Suprapubic skin (tissue), 4 donors: ENCODE measurements at regions not wholly inside any gene's neighbourhood (a gene's known extent, or its start where the extent isn't known, plus 50 kb on each side); places are given as distances from the start of the nearest gene placed in this dataset.

Experiments
- DNase-seq, 2 donors: peaks; one replicate each; pipeline ENCODE4 v3.0.0-alpha.2; 2019; ENCODE audit warnings: low spot score in 2 of 2
- H3K27ac ChIP-seq: fragments of 200-600 bp; sonication (generic); one replicate; pipeline ENCODE4 v1.5.1; 2019
- H3K27me3 ChIP-seq: fragments of 200-600 bp; sonication (generic); one replicate; pipeline ENCODE4 v1.5.1; 2019
- H3K36me3 ChIP-seq: fragments of 200-600 bp; sonication (generic); one replicate; pipeline ENCODE4 v1.5.1; 2019
- H3K4me1 ChIP-seq: fragments of 200-600 bp; sonication (generic); one replicate; pipeline ENCODE4 v1.5.1; 2019
- H3K4me3 ChIP-seq: fragments of 200-600 bp; sonication (generic); one replicate; pipeline ENCODE4 v1.5.1; 2019; ENCODE audit warnings: mild to moderate bottlenecking
- H3K9me3 ChIP-seq: fragments of 200-600 bp; sonication (generic); one replicate; pipeline ENCODE4 v1.5.1; 2019
- EP300 ChIP-seq: sonication (generic); formaldehyde crosslinking; IDR thresholded peaks from one replicate; pipeline ENCODE4 v1.6.1; 2017; ENCODE audit warnings: antibody characterized with exemption
- POLR2A ChIP-seq, 2 donors: fragments of 450-650 bp; IDR thresholded peaks; one replicate each; pipeline ENCODE4 v1.6.1; 2017; ENCODE audit warnings: antibody characterized with exemption in 2 of 2, mild to moderate bottlenecking in 2 of 2, moderate library complexity in 2 of 2
- POLR2AphosphoS5 ChIP-seq, 3 donors: sonication (generic); formaldehyde crosslinking; IDR thresholded peaks; one replicate each; pipeline ENCODE4 v1.6.1; 2017; ENCODE audit warnings: antibody characterized with exemption in 3 of 3
- WGBS: methylation state at CpG from one replicate; pipeline ENCODE4 v1.1.5; 2018; 5-methylcytosine and 5-hydroxymethylcytosine counted together
- TF ChIP-seq, protein P1 (sequence below), 2 donors: fragments of 200-600 bp in 1 of 2; fragments of 450-650 bp in 1 of 2; sonication (generic) in 1 of 2; IDR thresholded peaks; one replicate each; pipeline ENCODE4 v1.5.1; 2016 to 2019; ENCODE audit warnings: antibody characterized with exemption in 2 of 2, mild to moderate bottlenecking in 1 of 2, moderate library complexity in 1 of 2

DNA sequence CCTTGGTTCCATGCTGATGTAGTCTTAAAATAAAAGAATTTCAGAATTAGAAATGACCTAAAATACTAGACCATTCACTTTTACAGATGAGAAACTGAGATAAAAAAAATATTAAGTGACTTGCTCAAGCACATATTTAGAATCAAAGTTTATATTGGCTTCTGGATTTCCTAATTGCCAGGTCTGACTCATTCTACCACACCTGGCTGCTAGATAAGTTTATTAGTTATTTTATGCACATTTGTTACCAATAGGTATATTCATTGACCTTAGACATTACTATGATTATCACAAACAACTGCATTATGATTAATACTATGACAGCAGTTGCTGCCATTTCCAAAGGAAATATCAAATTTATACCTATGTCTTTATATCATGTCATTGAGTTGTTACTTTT, 497.5 kb downstream of the RWDD3 start:
- H3K4me3 ChIP-seq: no peak overlapping the region
- TF ChIP-seq POLR2A (IDR thresholded peaks at IDR 0.05): no peak
- no peak for TF ChIP-seq EP300
- TF ChIP-seq, protein P1, sequence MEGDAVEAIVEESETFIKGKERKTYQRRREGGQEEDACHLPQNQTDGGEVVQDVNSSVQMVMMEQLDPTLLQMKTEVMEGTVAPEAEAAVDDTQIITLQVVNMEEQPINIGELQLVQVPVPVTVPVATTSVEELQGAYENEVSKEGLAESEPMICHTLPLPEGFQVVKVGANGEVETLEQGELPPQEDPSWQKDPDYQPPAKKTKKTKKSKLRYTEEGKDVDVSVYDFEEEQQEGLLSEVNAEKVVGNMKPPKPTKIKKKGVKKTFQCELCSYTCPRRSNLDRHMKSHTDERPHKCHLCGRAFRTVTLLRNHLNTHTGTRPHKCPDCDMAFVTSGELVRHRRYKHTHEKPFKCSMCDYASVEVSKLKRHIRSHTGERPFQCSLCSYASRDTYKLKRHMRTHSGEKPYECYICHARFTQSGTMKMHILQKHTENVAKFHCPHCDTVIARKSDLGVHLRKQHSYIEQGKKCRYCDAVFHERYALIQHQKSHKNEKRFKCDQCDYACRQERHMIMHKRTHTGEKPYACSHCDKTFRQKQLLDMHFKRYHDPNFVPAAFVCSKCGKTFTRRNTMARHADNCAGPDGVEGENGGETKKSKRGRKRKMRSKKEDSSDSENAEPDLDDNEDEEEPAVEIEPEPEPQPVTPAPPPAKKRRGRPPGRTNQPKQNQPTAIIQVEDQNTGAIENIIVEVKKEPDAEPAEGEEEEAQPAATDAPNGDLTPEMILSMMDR (IDR thresholded peaks at IDR 0.05): no peak
- TF ChIP-seq POLR2AphosphoS5 (IDR thresholded peaks at IDR 0.05): no peak
- no peaks in the 10 kb centered on the region for H3K27me3 ChIP-seq
- no peak for DNase-seq
- no peak overlapping the region for H3K27ac ChIP-seq
- peaks cover 8% of the 10 kb centered on the region for H3K4me1 ChIP-seq
- H3K36me3 ChIP-seq: no peaks in the 10 kb centered on the region
- H3K9me3 ChIP-seq: no peaks in the 10 kb centered on the region

DNA sequence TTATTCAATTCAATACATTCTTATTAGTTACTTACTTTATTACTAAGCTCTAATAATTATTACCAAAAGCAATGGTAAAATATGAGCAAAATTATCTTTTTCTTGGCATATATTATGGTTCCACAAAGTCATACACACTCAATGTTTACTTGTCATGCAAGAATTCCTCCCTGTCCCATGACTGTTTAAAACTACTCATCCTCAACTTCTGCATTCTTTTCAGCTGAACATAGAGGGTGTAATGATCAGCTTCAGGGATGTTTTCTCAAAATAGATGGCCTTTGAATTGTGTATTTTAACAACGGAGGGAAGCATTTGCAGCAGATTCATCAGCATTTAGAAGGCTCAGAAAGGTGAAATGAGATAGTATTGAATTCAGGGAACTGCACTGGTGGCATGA, 499.0 kb downstream of the RWDD3 start:
- no peak for TF ChIP-seq EP300
- Histone ChIP-seq H3K4me3 (no peak overlapping the region), H3K27me3 (no peaks in the 10 kb centered on the region), H3K36me3 (no peaks in the 10 kb centered on the region), H3K9me3 (no peaks in the 10 kb centered on the region), H3K27ac (no peak overlapping the region), H3K4me1 (peaks cover 8% of the 10 kb centered on the region)
- WGBS: 77% methylated on average over 1 of the region's 1 CpG
- DNase-seq: no peak

DNA sequence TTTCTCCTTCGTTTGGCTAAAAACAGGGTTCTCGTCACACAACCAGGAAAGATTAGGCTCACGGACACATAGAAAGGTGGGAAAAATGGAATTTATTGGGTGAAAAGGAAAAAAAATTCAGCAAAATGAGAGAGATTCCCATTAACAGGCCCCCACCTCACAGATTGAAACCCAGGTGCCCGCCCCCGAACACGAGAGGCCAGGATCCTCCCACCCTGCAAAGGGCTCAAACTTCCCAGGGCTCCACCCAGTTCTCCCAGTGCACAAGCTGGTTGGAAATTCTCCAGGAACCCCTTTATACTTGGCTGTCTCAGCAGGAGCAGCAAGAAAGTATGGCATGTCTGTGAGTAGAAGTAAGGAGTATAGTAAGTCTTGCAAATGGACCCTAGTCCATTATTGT, 499.7 kb downstream of the RWDD3 start:
- WGBS: 83% methylated on average over 6 of the region's 6 CpGs
- Histone ChIP-seq H3K36me3 (no peaks in the 10 kb centered on the region), H3K27me3 (no peaks in the 10 kb centered on the region), H3K9me3 (no peaks in the 10 kb centered on the region), H3K4me1 (peaks cover 8% of the 10 kb centered on the region), H3K4me3 (no peak overlapping the region), H3K27ac (no peak overlapping the region)
- no peak for DNase-seq
- TF ChIP-seq POLR2AphosphoS5 (IDR thresholded peaks at IDR 0.05): no peak
- TF ChIP-seq EP300: no peak
- TF ChIP-seq POLR2A (IDR thresholded peaks at IDR 0.05): no peak
- TF ChIP-seq, protein P1 (IDR thresholded peaks at IDR 0.05): no peak

DNA sequence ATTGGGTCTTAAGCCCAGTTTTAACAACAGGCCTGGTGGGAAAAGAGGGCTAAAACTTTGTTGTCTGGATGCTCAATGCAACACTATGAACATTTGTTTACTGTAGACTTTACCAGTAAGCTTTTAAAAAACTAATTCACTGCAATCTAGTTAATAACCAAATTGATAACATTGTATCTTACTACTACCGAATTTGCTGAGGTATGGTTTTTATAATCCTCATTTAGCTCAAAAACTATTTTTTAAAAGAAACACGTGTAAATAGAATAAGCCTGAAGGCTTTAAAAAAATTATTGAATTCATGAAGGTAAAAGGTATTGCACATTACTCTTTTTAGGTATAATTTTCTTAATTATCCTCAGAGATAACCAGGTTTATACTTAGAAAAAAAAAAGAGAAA, 500.6 kb downstream of the RWDD3 start:
- H3K9me3 ChIP-seq: no peaks in the 10 kb centered on the region
- H3K4me3 ChIP-seq: no peak overlapping the region
- no peaks in the 10 kb centered on the region for H3K27me3 ChIP-seq
- DNase-seq: no peak
- peaks cover 8% of the 10 kb centered on the region for H3K4me1 ChIP-seq
- no peak overlapping the region for H3K27ac ChIP-seq
- 89% methylated on average over 2 of the region's 2 CpGs for WGBS
- TF ChIP-seq EP300 (no peak), POLR2AphosphoS5 (IDR thresholded peaks at IDR 0.05) (no peak), POLR2A (IDR thresholded peaks at IDR 0.05) (no peak)
- TF ChIP-seq, protein P1 (IDR thresholded peaks at IDR 0.05): no peak
- no peaks in the 10 kb centered on the region for H3K36me3 ChIP-seq

DNA sequence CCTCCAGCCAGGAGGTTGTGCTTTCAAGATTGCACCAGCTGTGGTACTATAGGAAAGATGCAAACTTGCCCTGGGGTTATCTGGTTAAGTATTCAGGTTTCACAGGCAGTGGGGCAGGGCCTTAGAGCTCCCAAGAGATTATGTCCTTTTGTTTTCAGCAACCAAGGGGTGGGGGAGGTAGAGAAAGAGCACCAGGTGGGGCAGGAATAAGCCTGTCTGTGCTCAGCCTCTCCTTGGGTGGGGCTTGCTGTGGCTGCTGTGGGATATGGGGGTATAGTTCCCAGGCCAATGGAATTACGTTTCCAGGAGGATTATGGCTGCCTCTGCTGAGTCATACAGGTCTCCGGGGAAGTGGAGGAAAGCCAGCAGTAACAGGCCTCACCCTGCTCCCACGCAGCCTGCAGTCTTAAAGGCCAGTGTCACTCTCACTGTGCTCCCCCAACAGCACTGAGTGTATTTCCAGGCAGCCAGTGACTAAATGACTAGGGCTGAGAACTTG, 508.6 kb downstream of the RWDD3 start:
- Histone ChIP-seq H3K27ac (peak overlapping the region; percentile 78), H3K9me3 (no peaks in the 10 kb centered on the region), H3K27me3 (no peaks in the 10 kb centered on the region), H3K4me1 (peaks cover 3% of the 10 kb centered on the region), H3K4me3 (peak overlapping the region; percentile 9), H3K36me3 (no peaks in the 10 kb centered on the region)
- no peak for DNase-seq
- 62% methylated on average over 3 of the region's 3 CpGs for WGBS
- TF ChIP-seq POLR2AphosphoS5 (IDR thresholded peaks at IDR 0.05) (peak in 1 of 3 donors; percentile 35), POLR2A (IDR thresholded peaks at IDR 0.05) (no peak), EP300 (no peak)
- TF ChIP-seq, protein P1 (IDR thresholded peaks at IDR 0.05): no peak

DNA sequence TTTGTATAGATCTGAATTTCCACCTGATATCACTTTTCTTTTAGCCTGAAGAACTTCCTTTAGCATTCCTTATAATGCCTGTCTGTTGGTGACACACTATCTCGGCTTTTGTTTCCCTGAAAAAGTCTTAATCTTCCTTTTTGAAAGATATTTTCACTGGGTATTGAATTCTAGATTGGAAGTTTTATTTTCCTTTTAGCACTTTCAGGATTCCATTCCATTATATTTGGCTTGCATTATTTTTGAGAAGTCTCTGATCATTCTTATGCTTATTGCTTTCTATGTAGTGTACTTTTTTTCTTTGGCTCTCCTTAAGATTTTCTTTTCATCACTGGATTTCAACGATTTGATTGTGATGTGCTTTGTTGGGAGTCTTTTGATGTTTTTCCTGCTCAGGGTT, 510.7 kb downstream of the RWDD3 start:
- WGBS: 55% methylated on average over 2 of the region's 2 CpGs
- DNase-seq: no peak

More for the DNA sequence above, 510.7 kb downstream of the RWDD3 start:
- TF ChIP-seq EP300 (no peak), POLR2AphosphoS5 (IDR thresholded peaks at IDR 0.05) (no peak), POLR2A (IDR thresholded peaks at IDR 0.05) (no peak)
- Histone ChIP-seq H3K9me3 (no peaks in the 10 kb centered on the region), H3K27me3 (no peaks in the 10 kb centered on the region), H3K4me1 (peaks cover 3% of the 10 kb centered on the region), H3K27ac (no peak overlapping the region), H3K4me3 (no peak overlapping the region), H3K36me3 (no peaks in the 10 kb centered on the region)
